HG02885 (cell line): ENCODE measurements at regions not wholly inside any gene's neighbourhood (a gene's known extent, or its start where the extent isn't known, plus 50 kb on each side); places are given as distances from the start of the nearest gene placed in this dataset.
"Not testable (repeated sequence)": the region's sequence is repeated elsewhere in the genome, so short reads cannot be mapped to it uniquely, and the experiment has no call there.

Source experiments
- ATAC-seq: cut with Tn5 transposase; IDR thresholded peaks from one replicate; pipeline ENCODE4 v1.9.1; 2021; ENCODE audit warnings: mild to moderate bottlenecking; ENCODE audit not compliant: unreplicated experiment, poor library complexity

DNA sequence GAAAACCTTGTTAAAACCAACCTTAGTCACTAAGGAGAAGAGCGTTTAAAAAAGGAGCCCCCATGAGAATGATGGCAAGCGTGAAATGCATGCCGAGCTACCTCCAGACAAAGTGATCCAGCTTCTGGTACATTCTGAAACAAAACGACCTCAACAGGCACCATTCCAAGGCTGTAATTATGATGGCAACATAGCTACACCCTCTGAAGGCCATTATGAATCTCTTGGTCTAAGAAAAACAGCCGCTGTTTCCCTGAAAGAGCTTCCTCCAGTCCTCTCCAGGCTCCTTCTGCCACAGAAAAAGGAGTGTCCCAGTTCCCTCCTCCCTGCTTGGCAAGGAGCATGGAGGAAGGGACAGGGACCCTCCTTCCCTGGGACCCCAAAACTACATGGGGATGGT, 50.0 kb upstream of the ABLIM1 start:
- ATAC-seq, result no peak

DNA sequence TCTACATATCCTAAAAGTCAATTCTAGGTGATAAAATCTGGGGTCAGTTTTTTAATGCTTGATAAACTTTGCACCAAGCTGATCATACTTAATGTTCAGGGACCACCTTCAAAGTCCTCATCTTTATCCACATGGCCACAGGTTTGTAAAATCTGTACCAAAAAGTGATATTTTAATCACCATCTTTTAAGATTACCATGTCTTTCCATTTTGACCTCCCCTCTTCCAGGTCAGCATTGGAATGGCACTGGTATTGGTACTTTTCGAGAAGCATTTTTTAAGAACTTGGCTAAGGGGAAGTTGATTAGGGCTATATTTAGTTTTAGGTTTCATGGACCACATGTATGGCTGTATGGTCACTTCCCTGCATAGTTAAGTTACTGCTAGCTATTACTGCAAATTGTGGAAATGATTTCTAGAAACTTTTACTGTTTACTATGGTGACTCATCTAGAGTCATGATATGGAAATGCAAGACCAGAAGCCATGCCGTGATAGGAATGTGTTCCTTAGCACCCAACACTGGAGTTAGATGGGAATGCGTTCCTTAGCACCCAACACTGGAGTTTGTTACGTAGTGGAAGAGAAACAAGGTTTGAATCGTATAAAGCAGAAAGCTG, 50.8 kb upstream of the ABLIM1 start:
- no peak for ATAC-seq

DNA sequence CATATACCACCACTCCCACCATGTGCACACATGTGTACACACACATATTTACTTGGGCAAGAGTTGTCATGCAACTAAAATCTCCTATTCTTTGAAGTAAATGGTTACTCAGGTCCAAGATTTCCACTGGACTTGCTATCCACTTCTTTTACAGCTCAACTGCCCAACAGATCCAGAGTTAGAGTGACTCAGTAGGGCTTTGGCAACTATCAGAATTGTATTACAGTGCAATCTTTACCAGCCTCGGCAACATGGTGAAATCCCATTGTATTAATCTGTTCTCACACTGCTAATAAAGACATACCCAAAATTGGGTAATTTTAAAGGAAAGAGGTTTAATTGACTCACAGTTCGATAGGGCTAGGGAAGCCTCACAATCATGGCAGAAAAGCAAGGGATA, 51.9 kb upstream of the ABLIM1 start:
- no peak for ATAC-seq

DNA sequence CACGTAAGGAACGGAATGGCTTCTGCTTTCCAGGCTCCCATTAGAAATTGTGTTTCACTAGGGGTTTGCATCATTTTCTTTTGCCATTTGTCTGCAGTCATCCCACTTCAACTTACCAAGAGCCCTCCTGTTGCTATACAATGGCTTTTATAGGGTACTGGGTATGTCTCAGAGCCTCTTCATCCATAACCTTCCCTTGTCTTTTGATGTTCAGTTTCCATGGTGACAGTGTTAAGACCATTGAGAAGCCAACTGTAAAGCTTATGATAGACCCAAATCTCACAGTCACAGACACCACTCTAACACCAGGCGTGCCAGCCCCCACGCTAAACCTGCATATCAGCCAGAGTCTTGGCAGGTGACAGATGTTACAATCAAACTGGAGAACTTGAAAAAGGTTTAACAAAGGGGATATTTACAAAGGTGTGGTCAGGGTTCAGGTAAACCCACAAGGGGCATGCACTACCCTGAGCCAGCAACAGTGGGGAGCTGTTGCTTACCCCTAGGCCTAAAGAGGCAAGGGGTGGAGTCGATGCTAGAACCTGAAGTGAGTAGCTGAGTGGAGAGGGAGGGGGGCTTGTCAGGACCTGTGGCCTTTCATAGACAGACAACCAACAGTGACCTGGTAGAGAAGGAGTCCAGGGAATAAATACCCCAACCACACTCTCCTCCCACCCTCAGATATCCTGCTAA, 53.2 kb upstream of the ABLIM1 start:
- no peak for ATAC-seq

- no peak for ATAC-seq
Observed at GRCh38 chr10:114711869-114712250, 53.8 kb upstream of the ABLIM1 start.

- no peak for ATAC-seq
Observed at GRCh38 chr10:114713525-114714090, 55.5 kb upstream of the ABLIM1 start.

GRCh38 chr10:114714281-114714741, 56.2 kb upstream of the ABLIM1 start:
- ATAC-seq, result no peak

GRCh38 chr10:114715171-114715670, 57.1 kb upstream of the ABLIM1 start:
- no peak for ATAC-seq

DNA sequence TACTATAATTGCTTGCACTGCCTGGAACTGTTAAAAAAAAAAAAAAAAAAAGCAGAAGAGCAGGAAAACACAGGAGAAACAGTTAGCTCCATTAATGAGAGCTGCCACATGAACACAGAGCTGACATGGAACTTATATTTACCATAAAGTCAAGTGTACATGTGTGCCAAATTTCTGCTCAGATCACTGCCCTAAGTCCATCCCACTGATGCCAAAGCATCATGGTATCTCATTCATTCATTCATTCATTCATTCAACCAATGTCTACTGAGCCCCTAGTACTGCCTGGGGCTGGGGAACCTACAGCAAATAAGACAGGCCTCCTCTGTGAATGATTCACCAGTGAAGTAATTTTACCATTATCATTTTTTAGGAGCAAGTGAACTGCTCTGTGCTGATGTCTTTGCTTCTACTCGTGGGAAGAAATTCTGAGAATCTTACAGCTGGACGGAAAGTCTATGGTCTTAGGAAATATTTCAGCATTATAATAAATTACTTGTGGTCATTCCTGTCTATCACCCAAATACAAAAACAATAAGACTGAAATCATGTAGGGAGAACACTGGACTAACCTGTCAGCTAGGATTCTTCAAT, 58.8 kb upstream of the ABLIM1 start:
- ATAC-seq, result no peak

- not testable (repeated sequence) for ATAC-seq
Observed at GRCh38 chr10:114717881-114718280, 59.8 kb upstream of the ABLIM1 start.

GRCh38 chr10:114718374-114718773, 60.3 kb upstream of the ABLIM1 start:
- ATAC-seq, result no peak

- no peak for ATAC-seq
Observed at GRCh38 chr10:114719311-114719710, 61.2 kb upstream of the ABLIM1 start.

DNA sequence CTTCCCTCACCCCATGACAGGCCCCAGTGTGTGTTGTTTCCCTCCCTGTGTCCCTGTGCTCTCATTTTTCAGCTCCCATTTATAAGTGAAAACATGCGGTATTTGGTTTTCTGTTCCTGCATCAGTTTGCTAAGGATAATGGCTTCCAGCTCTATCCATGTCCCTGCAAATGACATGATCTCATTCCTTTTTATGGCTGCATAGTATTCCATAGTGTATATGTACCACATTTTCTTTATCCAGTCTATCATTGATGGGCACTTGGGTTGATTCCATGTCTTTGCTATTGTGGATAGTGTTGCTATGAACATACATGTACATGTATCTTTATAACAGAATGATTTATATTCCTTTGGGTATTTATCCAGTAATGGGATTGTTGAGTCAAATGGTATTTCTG, 61.9 kb upstream of the ABLIM1 start:
- not testable (repeated sequence) for ATAC-seq

- ATAC-seq, result no peak
Observed at GRCh38 chr10:114720685-114721278, 62.7 kb upstream of the ABLIM1 start.

- not testable (repeated sequence) for ATAC-seq
Observed at GRCh38 chr10:114722136-114722535, 64.1 kb upstream of the ABLIM1 start.

- no peak for ATAC-seq
Observed at GRCh38 chr10:114723361-114723760, 65.3 kb upstream of the ABLIM1 start.

- ATAC-seq, result no peak
Observed at GRCh38 chr10:114723991-114724715, 66.1 kb upstream of the ABLIM1 start.

DNA sequence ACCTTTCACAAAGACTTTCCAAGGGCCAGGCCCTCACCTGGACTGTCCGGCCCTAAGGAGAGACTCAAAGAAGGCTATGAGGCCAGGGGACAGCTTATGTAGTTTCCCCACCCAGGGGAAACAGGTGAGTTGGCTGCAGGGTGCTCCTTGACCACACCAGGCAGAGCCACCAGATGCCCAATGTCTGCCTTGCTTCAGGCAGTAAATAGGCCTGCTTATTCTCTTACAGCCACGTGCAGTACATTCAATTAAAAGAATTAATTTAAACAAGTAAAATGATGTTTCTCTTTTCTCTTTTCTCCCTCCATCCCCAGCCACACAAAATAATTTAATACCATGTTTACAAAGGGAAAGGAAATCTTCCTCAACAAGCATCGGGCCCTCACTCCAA, 66.6 kb upstream of the ABLIM1 start:
- no peak for ATAC-seq

- no peak for ATAC-seq
Observed at GRCh38 chr10:114726820-114727271, 68.8 kb upstream of the ABLIM1 start.

- ATAC-seq, result no peak
Observed at GRCh38 chr10:114728325-114728724, 70.2 kb upstream of the ABLIM1 start.
